GM10266 (cell line): ENCODE measurements at regions not wholly inside any gene's neighbourhood (a gene's known extent, or its start where the extent isn't known, plus 50 kb on each side); places are given as distances from the start of the nearest gene placed in this dataset.
A peak's percentile ranks its signal among the peaks of the same experiment; 100 is the strongest.

Experiments used
- DNase-seq: peaks from one replicate; pipeline ENCODE4 v3.0.0; 2012; ENCODE audit errors: extremely low spot score
- TF ChIP-seq, protein P1 (sequence below): IDR thresholded peaks from 2 replicates; pipeline ENCODE4 v1.5.1; 2012; ENCODE audit warnings: mild to moderate bottlenecking, low read depth; ENCODE audit not compliant: control insufficient read depth, insufficient read depth; ENCODE audit errors: missing control alignments

DNA sequence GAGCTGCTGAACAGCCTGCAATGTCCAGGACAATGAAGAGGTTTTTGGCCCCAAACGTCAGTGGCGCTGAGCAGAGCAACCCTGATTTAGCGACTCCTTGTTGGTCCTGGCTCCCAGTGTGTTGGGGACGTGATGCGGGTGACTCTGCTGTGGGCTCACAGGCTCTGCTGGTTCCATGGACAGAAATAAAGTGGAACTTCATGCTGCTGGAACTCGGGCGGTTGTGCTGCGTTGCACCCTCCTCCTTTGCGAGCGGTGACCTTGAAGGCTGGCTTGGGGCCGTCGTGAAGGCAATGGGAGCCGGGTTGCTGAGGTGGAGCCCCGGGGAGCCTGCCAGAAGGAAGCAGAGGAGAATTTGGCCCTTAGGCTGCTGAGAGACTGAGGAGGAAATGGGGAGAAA lies 122.6 kb upstream of the C1orf174 start:
- DNase-seq: no peak
- TF ChIP-seq, protein P1, sequence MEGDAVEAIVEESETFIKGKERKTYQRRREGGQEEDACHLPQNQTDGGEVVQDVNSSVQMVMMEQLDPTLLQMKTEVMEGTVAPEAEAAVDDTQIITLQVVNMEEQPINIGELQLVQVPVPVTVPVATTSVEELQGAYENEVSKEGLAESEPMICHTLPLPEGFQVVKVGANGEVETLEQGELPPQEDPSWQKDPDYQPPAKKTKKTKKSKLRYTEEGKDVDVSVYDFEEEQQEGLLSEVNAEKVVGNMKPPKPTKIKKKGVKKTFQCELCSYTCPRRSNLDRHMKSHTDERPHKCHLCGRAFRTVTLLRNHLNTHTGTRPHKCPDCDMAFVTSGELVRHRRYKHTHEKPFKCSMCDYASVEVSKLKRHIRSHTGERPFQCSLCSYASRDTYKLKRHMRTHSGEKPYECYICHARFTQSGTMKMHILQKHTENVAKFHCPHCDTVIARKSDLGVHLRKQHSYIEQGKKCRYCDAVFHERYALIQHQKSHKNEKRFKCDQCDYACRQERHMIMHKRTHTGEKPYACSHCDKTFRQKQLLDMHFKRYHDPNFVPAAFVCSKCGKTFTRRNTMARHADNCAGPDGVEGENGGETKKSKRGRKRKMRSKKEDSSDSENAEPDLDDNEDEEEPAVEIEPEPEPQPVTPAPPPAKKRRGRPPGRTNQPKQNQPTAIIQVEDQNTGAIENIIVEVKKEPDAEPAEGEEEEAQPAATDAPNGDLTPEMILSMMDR: no peak

DNA sequence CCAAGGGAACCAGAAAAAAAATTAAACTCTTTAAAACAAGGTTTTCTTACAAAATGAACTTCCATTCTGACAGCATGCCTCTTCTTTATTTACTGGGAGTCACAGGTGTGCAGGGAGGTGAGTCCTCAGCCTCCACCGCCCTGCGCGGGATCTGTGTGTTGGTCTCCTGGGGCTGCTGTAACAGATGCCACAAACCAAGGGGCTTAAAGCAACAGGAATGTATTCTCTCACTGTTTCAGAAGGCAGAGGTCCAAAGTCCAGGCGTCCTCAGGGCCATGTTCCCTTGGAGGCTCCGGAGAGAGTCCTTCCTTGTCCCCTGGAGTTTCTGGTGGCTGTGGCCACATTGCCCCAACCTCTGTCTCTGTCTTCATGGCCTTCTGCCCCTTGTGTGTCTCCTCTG lies 123.6 kb upstream of the C1orf174 start:
- no peak for DNase-seq

DNA sequence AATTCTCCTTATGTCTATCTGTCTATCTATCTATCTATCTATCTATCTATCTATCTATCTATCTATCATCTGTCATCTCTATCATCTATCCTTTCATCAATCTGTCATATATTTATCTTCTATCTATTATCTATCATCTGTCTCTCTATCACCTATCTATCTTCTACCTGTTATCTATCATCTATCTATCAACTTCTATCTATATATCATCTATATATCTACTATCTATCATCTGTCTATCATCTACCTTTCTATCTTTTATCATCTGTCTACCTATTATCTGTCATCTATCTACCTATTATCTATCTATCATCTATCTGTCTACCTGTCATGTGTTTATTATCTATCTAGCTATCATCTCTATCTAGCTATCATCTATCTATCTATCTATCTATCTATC lies 124.7 kb upstream of the C1orf174 start:
- TF ChIP-seq, protein P1: no peak
- DNase-seq: no peak

More for the DNA sequence above, 123.6 kb upstream of the C1orf174 start:
- TF ChIP-seq, protein P1: no peak

DNA sequence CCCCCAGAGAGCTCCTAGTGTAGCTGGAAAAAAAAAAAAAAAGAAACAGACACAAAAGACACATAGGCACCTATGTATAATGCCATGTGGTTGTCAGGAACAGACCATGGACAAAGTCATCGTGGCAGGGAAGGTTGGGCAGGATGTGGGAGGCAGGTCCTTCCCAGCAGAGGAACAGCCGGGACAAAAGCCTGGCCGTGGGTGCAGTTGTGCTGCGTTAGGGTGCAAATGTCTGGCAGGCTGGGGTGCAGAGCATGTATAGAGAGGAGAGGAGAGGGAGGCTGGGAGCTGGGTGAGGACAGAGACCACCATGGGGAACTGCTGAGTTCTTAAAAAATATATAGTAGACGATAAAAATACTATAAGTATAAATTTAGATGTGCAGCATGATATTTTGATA lies 125.7 kb upstream of the C1orf174 start:
- no peak for DNase-seq
- TF ChIP-seq, protein P1: no peak

DNA sequence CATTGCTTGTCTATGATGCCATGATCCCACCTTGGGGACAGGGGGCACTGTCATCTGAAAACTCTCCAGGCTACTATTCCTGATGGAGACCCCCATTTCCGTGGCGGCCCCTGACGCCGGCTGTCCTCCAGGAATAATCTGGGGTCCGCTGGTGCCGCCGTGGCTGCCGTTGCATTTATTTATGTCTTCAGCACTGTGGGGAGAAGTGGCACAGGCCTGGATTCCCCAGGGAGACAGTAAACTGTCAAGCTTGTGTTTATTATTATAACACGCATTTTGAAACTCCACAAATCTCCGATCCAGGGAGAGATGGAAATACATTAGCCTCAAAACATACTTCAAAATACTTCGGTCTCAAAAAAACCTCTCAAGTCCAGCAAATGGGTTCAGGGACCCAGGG lies 126.9 kb upstream of the C1orf174 start:
- no peak for DNase-seq
- TF ChIP-seq, protein P1: no peak

DNA sequence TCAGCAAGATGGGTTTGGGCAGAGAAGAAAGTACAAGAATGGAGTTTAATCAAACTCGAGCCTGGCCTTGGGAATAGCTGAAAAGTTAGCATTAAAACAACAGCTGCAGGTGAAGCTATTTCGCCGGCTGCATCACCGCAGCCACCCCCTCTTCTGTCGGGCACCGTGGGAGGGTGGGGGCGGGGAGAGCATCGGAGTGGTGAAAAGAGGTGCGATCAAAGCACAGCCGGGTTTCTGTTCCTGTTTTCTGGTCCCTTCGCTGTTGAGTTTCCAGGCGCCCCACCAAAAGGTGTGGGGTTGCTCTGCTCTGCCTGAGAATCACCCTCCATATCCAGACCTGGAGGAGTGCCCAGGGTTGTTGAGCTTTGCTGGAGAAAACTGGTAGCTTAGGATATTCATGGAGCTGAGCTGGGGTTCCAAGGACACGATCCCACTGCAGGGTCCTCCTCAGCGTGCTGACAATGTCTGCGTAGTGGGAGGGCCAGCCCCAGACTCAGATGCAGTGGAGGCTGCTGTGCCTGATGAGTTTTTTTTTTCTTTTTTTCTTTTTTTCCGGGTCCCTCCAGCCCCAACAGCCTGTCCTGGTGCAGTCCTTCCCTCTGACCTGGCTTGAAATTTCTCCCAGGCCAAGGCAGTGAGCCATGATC lies 127.5 kb upstream of the C1orf174 start:
- TF ChIP-seq, protein P1: no peak
- peak; percentile 80 for DNase-seq

DNA sequence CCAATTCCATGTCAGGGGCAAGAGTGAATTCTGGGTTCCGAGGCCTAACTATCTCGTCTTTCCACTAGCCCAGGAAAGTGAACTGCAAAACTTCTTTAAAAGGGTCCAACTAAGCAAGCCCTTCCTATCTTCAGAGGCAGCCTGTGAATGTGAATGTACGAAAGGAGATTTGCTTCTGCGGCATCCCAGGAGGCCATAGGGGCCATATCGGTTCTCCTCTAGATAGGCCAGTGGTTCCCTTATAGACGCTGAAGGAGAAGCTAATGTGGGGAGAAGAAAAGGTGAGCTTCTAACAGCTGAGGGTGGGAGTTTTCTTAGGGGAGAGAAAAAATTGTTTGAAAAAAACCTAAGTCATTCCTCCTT lies 128.0 kb upstream of the C1orf174 start:
- no peak for DNase-seq
- TF ChIP-seq, protein P1: no peak
